HCT116 (cell line): ENCODE measurements at regions not wholly inside any gene's neighbourhood (a gene's known extent, or its start where the extent isn't known, plus 50 kb on each side); places are given as distances from the start of the nearest gene placed in this dataset.

ENCODE experiments used
- ATAC-seq: fragments of 200-7000 bp; cut with Tn5 transposase; 2 replicates; pipeline ENCODE4 v1.9.1; 2020; ENCODE audit warnings: mild to moderate bottlenecking, moderate library complexity
- BruUV-seq: library from RNA; stranded (reverse); fragments of 400-500 nt; replicated peaks from 2 replicates; lab custom pipeline; 2021; lab: Mats Ljungman, UMichigan
- CTCF ChIA-PET: fragments of 300-600 bp; sonication (Branson Sonifier 250); formaldehyde crosslinking; loops from one replicate; lab custom pipeline; 2021; ENCODE audit warnings: antibody characterized with exemption; lab: Charles Lee
- POLR2A ChIA-PET: fragments of 300-600, 350-600 bp; sonication (Branson Sonifier 250); formaldehyde crosslinking; loops from one replicate; lab custom pipeline; 2021; ENCODE audit warnings: antibody characterized with exemption; lab: Charles Lee
- RAD21 ChIA-PET, 2 experiments: fragments of 300-600 bp; sonication (Branson Sonifier 250); formaldehyde crosslinking; loops; one replicate each; lab custom pipeline; 2023; ENCODE audit warnings: low total read pairs in 2 of 2; ENCODE audit not compliant: uncharacterized antibody in 2 of 2, unreplicated experiment in 2 of 2, low non-redundant PET in 1 of 2; lab: Charles Lee
- DNase-seq: peaks from one replicate; pipeline ENCODE4 v3.0.0-alpha.2; 2010; ENCODE audit warnings: low read depth, low spot score
- H2AFZ ChIP-seq: fragments of 200-600 bp; shearing (Covaris generic), sonication (generic); 2 replicates; pipeline ENCODE4 v1.6.1; 2017; ENCODE audit warnings: low read depth, mixed run types, mixed read lengths, antibody characterized with exemption, low read length; ENCODE audit not compliant: poor library complexity, severe bottlenecking
- H3K27ac ChIP-seq: 2 replicates; pipeline ENCODE4 v1.5.1; 2012; ENCODE audit warnings: low read depth, low read length
- H3K27me3 ChIP-seq: fragments of 200-600 bp; sonication (generic); 2 replicates; pipeline ENCODE4 v1.6.1; 2016; ENCODE audit warnings: mixed run types, low read length, mixed read lengths; ENCODE audit not compliant: insufficient read depth
- H3K36me3 ChIP-seq, 2 experiments: fragments of 200-500 bp in 1 of 2; fragments of 200-600 bp in 1 of 2; sonication (Bioruptor generic) in 1 of 2; sonication (generic) in 1 of 2; 2 replicates each; pipeline versions ENCODE4 v1.5.1 to v1.6.1; 2014 to 2016; ENCODE audit warnings: low read length in 2 of 2, inconsistent platforms in 1 of 2, mixed read lengths in 1 of 2, mixed run types in 1 of 2; ENCODE audit not compliant: insufficient read depth in 2 of 2, control insufficient read depth in 1 of 2
- H3K4me1 ChIP-seq, 2 experiments: fragments of 200-600 bp in 1 of 2; sonication (generic) in 1 of 2; 2 replicates each; pipeline versions ENCODE4 v1.5.1 to v1.6.1; 2012 to 2017; ENCODE audit warnings: low read length in 2 of 2, inconsistent platforms in 1 of 2, mild to moderate bottlenecking in 1 of 2, mixed read lengths in 1 of 2, mixed run types in 1 of 2, moderate library complexity in 1 of 2; ENCODE audit not compliant: insufficient read depth in 2 of 2, control insufficient read depth in 1 of 2
- H3K4me2 ChIP-seq: fragments of 200-600 bp; sonication (generic); 2 replicates; pipeline ENCODE4 v1.6.1; 2017; ENCODE audit warnings: mixed run types, low read length, mixed read lengths
- H3K4me3 ChIP-seq, 2 experiments: fragments of 200-600 bp in 1 of 2; sonication (generic) in 1 of 2; replicated peaks in 1 of 2; 2 replicates each; pipeline ENCODE4 v1.5.1; 2011 to 2016; ENCODE audit warnings: low read length in 2 of 2, control low read depth in 1 of 2, low read depth in 1 of 2, mild to moderate bottlenecking in 1 of 2, mixed read lengths in 1 of 2, mixed run types in 1 of 2
- H3K79me2 ChIP-seq: fragments of 200-600 bp; sonication (generic); 2 replicates; pipeline ENCODE4 v1.6.1; 2017; ENCODE audit warnings: mild to moderate bottlenecking, mixed run types, low read length, moderate library complexity, mixed read lengths; ENCODE audit not compliant: insufficient read depth
- H3K9ac ChIP-seq: fragments of 200-600 bp; sonication (generic); 2 replicates; pipeline ENCODE4 v1.6.1; 2016; ENCODE audit warnings: low read length, mixed read lengths
- H3K9me2 ChIP-seq: fragments of 200-600 bp; sonication (generic), shearing (Covaris generic); 2 replicates; pipeline ENCODE4 v1.6.1; 2017; ENCODE audit warnings: mixed run types, mild to moderate bottlenecking, moderate library complexity; ENCODE audit not compliant: insufficient read depth
- H3K9me3 ChIP-seq, 2 experiments: fragments of 200-500 bp in 1 of 2; fragments of 200-600 bp in 1 of 2; sonication (Bioruptor generic) in 1 of 2; sonication (generic) in 1 of 2; 2 replicates each; pipeline ENCODE4 v1.6.1; 2014 to 2017; ENCODE audit warnings: low read length in 2 of 2, mixed read lengths in 2 of 2, inconsistent platforms in 1 of 2, low read depth in 1 of 2, mild to moderate bottlenecking in 1 of 2, mixed run types in 1 of 2, moderate library complexity in 1 of 2; ENCODE audit not compliant: control insufficient read depth in 1 of 2, insufficient read depth in 1 of 2
- H4K20me1 ChIP-seq: fragments of 200-600 bp; sonication (generic), shearing (Covaris generic); 2 replicates; pipeline ENCODE4 v1.6.1; 2017; ENCODE audit warnings: mixed run types, mild to moderate bottlenecking, moderate library complexity; ENCODE audit not compliant: insufficient read depth
- CEBPB ChIP-seq: IDR thresholded peaks from 2 replicates; pipeline ENCODE4 v1.6.1; 2012; ENCODE audit warnings: low read depth
- CTCF ChIP-seq, 3 experiments: fragments of 200-600 bp in 1 of 3; sonication (generic) in 1 of 3; IDR thresholded peaks in 2 of 3; conservative IDR thresholded peaks in 1 of 3; 2 replicates each; pipeline ENCODE4 v1.5.1; 2012 to 2017; ENCODE audit warnings: low read depth in 2 of 3, low read length in 2 of 3, antibody characterized with exemption in 1 of 3, borderline replicate concordance in 1 of 3, control low read depth in 1 of 3, mild to moderate bottlenecking in 1 of 3, mixed read lengths in 1 of 3, mixed run types in 1 of 3, moderate library complexity in 1 of 3; ENCODE audit not compliant: insufficient read depth in 1 of 3
- ELF1 ChIP-seq: IDR thresholded peaks from 2 replicates; pipeline ENCODE4 v1.6.1; 2012; ENCODE audit warnings: low read depth, borderline replicate concordance
- EZH2 ChIP-seq: fragments of 200-600 bp; sonication (generic); IDR thresholded peaks from 2 replicates; pipeline ENCODE4 v1.6.1; 2017; ENCODE audit warnings: antibody characterized with exemption, mixed run types
- EZH2phosphoT487 ChIP-seq: fragments of 200-600 bp; IDR thresholded peaks from 2 replicates; pipeline ENCODE4 v1.6.1; 2018; ENCODE audit warnings: antibody characterized with exemption, borderline replicate concordance
- FOSL1 ChIP-seq: IDR thresholded peaks from 2 replicates; pipeline ENCODE4 v1.6.1; 2012; ENCODE audit warnings: low read depth
- JUND ChIP-seq: IDR thresholded peaks from 2 replicates; pipeline ENCODE4 v1.6.1; 2012
- MAX ChIP-seq: IDR thresholded peaks from 2 replicates; pipeline ENCODE4 v1.6.1; 2012
- POLR2A ChIP-seq: IDR thresholded peaks from 2 replicates; pipeline ENCODE4 v1.7.0; 2011; ENCODE audit warnings: borderline replicate concordance; ENCODE audit not compliant: insufficient read depth, insufficient read length; ENCODE audit errors: extremely low read depth
- RAD21 ChIP-seq: IDR thresholded peaks from 2 replicates; pipeline ENCODE4 v1.6.1; 2012; ENCODE audit warnings: low read depth, mild to moderate bottlenecking
- REST ChIP-seq: IDR thresholded peaks from 2 replicates; pipeline ENCODE4 v1.6.1; 2012; ENCODE audit warnings: low read depth
- SIN3A ChIP-seq: IDR thresholded peaks from 2 replicates; pipeline ENCODE4 v1.6.1; 2012; ENCODE audit warnings: low read depth
- SP1 ChIP-seq: IDR thresholded peaks from 2 replicates; pipeline ENCODE4 v1.6.1; 2012; ENCODE audit warnings: low read depth
- YY1 ChIP-seq: IDR thresholded peaks from 2 replicates; pipeline ENCODE4 v1.6.1; 2011; ENCODE audit warnings: low read length, low read depth, moderate library complexity, mild to moderate bottlenecking; ENCODE audit not compliant: insufficient replicate concordance; ENCODE audit errors: extremely low read depth
- intact Hi-C: fragments of 100-400 bp; cut with micrococcal nuclease; formaldehyde crosslinking; loops from 2 replicates; pipeline ENCODE4 v1.10.0; 2022

GRCh38 chr1:209207701-209208286 lies 375.7 kb upstream of the CAMK1G start:
- DNase-seq (no peak), ATAC-seq (peak; percentile 88)
- H3K4me2 ChIP-seq = no peak overlapping the region
- no peaks in the 10 kb centered on the region for H3K9me2 ChIP-seq
- intact Hi-C loops = loop anchor here (2.0 to 5.0 kb wide), 2 partner anchors 359 to 555 kb away; no protein-coding TSS in a partner anchor
- CTCF ChIA-PET = interaction anchor here (0.6 to 1.9 kb wide), 5 partner anchors 41 to 963 kb away, joined by 3 to 8 read pairs (median 3); partner anchors contain the start of gene PLXNA2
- POLR2A ChIA-PET = no interaction called here
- H4K20me1 ChIP-seq = no peaks in the 10 kb centered on the region
- no peak overlapping the region for H3K27ac ChIP-seq
- TF ChIP-seq CEBPB (no peak), EZH2 (no peak), SIN3A (no peak), POLR2A (no peak), RAD21 (peak; percentile 66), YY1 (no peak), CTCF (IDR thresholded peaks at IDR 0.05 in 2 of 3, conservative IDR thresholded peaks at IDR 0.05 in 1 of 3; ENCODE audit: borderline replicate concordance in 1 of 3, insufficient read depth in 1 of 3, low read depth in 2 of 3, low read length in 2 of 3) (peak; percentile 34 to 62 (median 61); a peak in 5 of 6 replicates)
- H3K4me3 ChIP-seq = no peak overlapping the region
- no peak overlapping the region for H3K9ac ChIP-seq
- no peaks in the 10 kb centered on the region for H3K36me3 ChIP-seq
- BruUV-seq = no TSS peak
- H3K79me2 ChIP-seq = no peaks in the 10 kb centered on the region
- RAD21 ChIA-PET = no interaction called here
- no peak overlapping the region for H2AFZ ChIP-seq
- no peaks in the 10 kb centered on the region for H3K4me1 ChIP-seq
- peaks cover 51% of the 10 kb centered on the region for H3K27me3 ChIP-seq
- H3K9me3 ChIP-seq = no peaks in the 10 kb centered on the region

GRCh38 chr1:209208648-209209047 lies 374.9 kb upstream of the CAMK1G start:
- Histone ChIP-seq H2AFZ (no peak overlapping the region), H4K20me1 (no peaks in the 10 kb centered on the region), H3K36me3 (no peaks in the 10 kb centered on the region), H3K27ac (no peak overlapping the region), H3K9me3 (no peaks in the 10 kb centered on the region), H3K9ac (no peak overlapping the region), H3K9me2 (no peaks in the 10 kb centered on the region), H3K4me3 (no peak overlapping the region), H3K79me2 (no peaks in the 10 kb centered on the region), H3K4me2 (no peak overlapping the region), H3K4me1 (no peaks in the 10 kb centered on the region), H3K27me3 (peaks cover 51% of the 10 kb centered on the region)
- no TSS peak for BruUV-seq
- RAD21 ChIA-PET = no interaction called here
- CTCF ChIA-PET = no interaction called here
- DNase-seq = no peak
- no peak for ATAC-seq
- POLR2A ChIA-PET = no interaction called here
- intact Hi-C loops = loop anchor here (2.0 to 5.0 kb wide), 2 partner anchors 358 to 556 kb away; no protein-coding TSS in a partner anchor
- no peak for TF ChIP-seq ELF1
- TF ChIP-seq FOSL1 = no peak
- TF ChIP-seq REST = no peak
- TF ChIP-seq MAX = no peak
- TF ChIP-seq EZH2phosphoT487 = no peak
- no peak for TF ChIP-seq JUND
- TF ChIP-seq SP1 = no peak
